Fibroblast of the aortic adventitia (primary cell): ENCODE measurements at regions not wholly inside any gene's neighbourhood (a gene's known extent, or its start where the extent isn't known, plus 50 kb on each side); places are given as distances from the start of the nearest gene placed in this dataset.
"Not testable (repeated sequence)": the region's sequence is repeated elsewhere in the genome, so short reads cannot be mapped to it uniquely, and the experiment has no call there.

ENCODE experiments used
- DNase-seq: peaks from one replicate; pipeline ENCODE4 v3.0.0-alpha.2; 2010; ENCODE audit warnings: low read depth
- H3K4me3 ChIP-seq: 2 replicates; pipeline ENCODE4 v1.5.1; 2011; ENCODE audit warnings: low read depth, mild to moderate bottlenecking, control low read depth, low read length, moderate library complexity
- TF ChIP-seq, protein P1 (sequence below): IDR thresholded peaks from 2 replicates; pipeline ENCODE4 v1.5.1; 2011; ENCODE audit warnings: mild to moderate bottlenecking, low read length, control low read depth, inconsistent platforms; ENCODE audit not compliant: insufficient read depth

DNA sequence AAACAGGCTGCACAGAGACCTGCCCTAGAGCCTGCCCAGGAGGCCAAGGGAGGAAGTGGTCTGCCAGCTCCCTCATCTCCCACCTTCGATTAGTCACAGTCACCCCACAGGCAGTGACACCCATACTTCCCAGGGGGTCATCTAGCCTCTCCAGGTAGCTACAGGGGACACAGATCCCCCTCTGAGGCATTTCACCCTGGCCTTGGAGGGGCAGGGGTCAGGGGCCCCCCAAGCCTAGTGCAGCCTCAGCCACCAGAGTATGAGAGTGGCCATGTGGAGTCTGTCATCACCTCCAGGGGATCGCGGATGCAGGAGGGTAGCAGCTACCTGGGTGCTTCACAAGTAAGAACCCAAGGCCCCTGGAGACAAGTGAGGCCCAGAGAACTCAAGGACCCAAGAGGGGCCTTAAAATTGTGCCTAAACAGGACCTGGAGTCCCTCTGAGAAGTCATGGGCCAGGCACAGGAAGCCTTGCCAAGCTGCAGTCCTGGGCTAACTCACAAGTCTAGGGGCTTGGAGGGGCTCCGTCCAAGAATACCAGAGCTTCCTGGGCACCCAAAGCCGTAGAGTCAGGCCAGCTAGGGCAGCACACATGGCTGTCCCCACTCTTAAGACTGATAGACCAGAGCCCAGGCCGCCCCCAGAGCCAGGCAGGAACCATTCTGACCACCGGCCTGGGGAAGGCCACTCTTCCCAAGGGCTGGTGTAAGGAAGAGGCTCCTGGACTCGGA, 354.3 kb upstream of the ID2 start:
- TF ChIP-seq, protein P1, sequence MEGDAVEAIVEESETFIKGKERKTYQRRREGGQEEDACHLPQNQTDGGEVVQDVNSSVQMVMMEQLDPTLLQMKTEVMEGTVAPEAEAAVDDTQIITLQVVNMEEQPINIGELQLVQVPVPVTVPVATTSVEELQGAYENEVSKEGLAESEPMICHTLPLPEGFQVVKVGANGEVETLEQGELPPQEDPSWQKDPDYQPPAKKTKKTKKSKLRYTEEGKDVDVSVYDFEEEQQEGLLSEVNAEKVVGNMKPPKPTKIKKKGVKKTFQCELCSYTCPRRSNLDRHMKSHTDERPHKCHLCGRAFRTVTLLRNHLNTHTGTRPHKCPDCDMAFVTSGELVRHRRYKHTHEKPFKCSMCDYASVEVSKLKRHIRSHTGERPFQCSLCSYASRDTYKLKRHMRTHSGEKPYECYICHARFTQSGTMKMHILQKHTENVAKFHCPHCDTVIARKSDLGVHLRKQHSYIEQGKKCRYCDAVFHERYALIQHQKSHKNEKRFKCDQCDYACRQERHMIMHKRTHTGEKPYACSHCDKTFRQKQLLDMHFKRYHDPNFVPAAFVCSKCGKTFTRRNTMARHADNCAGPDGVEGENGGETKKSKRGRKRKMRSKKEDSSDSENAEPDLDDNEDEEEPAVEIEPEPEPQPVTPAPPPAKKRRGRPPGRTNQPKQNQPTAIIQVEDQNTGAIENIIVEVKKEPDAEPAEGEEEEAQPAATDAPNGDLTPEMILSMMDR, result no peak
- H3K4me3 ChIP-seq, result no peak overlapping the region
- no peak for DNase-seq

DNA sequence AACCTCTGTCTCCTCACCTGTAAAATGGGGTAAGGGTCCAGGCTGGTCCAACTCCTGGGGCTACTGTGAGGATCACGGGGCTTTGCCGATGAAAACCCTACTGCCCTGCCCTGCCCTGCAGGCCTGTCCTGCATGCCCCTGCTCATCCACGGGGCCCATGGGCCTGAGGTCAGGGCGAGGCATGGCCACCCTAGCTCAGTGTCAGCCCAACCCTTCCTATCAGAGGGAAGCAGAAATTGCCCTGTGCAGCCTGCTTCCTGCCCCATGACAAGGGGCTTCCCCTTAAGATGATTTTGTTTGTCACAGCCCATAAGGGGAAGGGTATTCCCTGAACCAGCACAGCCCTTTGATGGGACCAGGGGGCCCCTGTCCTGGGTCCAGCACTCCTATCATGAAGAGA, 353.6 kb upstream of the ID2 start:
- TF ChIP-seq, protein P1, result no peak
- H3K4me3 ChIP-seq, result no peak overlapping the region
- DNase-seq, result no peak

DNA sequence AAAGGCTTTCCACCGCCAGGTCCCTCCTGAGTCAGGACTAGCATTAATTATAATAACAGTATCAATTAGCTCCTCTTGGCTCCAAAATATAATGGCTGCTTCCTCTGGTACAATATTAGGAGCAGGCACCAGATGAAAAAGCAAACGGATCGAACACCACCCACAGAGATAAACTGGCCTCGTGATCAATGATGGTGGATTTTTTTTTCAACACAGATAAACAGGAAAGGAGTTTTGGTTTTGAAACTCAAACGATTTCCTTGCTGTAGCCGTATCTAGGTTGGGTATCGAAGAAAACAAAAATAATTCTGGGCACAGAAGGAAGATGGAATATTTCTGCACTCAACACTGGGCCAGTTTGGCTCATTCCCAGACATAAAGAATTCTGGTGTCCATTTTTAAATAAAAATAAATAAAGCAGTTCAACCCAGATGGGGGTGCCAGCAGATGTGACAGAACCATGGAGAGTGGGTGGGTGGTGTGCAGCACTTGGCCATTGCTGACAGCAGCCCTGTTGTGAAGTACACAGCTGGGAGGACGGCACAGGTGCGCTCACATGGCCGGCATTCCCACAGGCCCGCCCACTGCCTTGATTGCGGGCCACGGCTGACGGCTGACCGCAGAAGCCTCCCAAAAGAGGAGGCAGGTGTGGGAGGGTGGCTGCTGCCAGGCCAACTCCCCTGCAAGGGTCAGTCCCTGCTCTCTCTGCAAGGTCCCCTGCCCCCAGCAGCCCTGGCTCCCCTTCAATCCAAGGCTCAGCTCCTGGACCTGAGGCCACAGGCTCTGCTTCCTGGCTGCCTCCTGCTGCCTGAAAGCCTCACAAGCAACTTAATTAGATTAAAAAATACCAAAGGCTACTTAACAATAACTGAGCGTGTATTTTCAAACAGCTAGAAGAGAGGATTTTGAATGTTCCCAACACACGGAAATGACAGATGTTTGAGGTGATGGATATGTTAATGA, 351.9 kb upstream of the ID2 start:
- H3K4me3 ChIP-seq, result no peak overlapping the region
- TF ChIP-seq, protein P1, result no peak
- DNase-seq, result no peak

DNA sequence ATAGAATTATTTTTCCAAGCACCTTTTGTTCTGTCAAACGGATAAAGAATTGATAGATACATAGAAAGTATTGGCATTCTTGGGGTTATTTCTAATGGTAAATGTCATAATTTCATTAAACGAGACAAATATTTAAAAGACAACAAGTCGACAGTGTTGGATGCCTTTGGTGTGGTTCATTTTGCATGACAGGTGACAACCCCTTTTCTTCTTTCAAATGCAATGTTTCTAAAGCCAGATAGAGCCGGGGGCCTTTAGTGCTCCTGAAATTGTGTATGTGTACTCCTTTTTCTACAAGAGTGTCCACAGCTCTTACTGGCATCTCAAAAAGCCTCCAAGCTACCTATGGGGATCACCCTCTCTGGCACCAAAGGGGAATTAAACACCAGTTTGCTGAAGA, 350.8 kb upstream of the ID2 start:
- no peak for DNase-seq
- no peak overlapping the region for H3K4me3 ChIP-seq
- TF ChIP-seq, protein P1, result no peak

DNA sequence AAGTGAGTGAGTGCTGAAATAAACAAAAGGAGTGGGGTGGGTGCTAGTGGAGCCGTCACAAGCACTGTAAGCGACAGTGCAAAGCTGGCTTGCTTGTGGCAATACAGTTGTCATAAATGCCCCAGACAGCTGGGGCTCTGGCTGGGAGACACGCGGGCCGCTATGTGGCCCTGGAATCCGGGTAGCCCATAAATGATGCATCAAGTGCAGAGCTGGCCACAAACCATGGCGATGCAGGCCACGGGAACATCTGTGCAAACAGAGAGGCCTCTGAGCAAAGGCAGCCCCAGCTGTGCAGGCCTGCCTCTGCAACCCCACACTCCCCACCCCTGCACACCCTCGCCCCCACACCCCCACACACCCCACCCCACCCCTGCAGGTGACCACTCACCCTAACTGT, 349.2 kb upstream of the ID2 start:
- TF ChIP-seq, protein P1, result no peak
- no peak overlapping the region for H3K4me3 ChIP-seq
- no peak for DNase-seq

DNA sequence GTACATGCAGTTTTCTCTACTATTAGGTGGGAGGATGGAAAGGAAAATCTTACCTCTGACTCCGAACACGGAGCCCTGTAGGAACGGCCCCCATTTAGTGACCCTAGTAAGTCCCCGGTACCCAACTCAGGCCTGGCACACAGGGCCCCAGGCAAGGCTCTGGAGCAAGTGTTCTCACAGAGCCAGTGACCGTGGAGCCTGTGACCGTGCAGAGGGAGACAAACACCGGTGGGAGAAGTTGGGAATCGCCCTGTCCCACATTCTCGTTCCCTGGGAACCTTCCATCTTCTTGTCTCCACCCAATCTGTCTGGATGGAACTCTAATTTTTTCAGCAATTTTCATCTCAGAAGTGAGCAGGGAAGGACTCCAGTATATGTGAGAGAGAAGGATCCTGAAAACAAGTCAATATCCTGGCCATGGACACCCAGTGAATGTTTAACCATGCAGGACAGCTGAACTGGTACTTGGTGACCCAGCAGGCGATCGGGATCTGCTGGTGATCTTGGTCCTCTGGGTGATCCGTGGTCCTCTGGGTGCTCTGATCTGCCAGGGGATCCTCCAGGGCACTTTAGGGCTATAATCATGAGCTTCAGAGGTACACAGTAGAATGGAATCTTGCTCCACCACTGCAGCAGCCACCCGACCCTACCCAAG, 348.6 kb upstream of the ID2 start:
- no peak overlapping the region for H3K4me3 ChIP-seq
- TF ChIP-seq, protein P1, result no peak

DNA sequence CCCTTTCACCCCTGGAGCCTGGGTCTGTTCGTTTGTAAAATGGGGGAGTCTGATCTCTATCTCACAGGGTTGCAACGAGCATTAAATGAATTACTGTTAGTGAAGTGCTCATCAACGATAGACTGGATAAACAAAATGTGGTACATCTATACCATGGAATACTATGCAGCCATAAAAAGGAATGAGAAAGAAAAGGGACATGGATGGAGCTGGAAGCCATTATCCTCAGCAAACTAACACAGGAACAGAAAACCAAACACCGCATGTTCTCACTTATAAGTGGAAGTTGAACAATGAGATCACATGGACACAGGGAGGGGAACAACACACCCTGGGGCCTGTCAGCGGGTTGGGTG, 348.0 kb upstream of the ID2 start:
- not testable (repeated sequence) for H3K4me3 ChIP-seq, DNase-seq

More for the DNA sequence above, 348.6 kb upstream of the ID2 start:
- DNase-seq, result no peak
